NCI-H2081 treated with DMSO at 0.1 percent for 48 hours (cell line): ENCODE measurements at regions not wholly inside any gene's neighbourhood (a gene's known extent, or its start where the extent isn't known, plus 50 kb on each side); places are given as distances from the start of the nearest gene placed in this dataset.
"Not testable (repeated sequence)": the region's sequence is repeated elsewhere in the genome, so short reads cannot be mapped to it uniquely, and the experiment has no call there.

Experiments used
- DNase-seq: peaks from one replicate; lab custom pipeline; 2025; lab: John Stamatoyannopoulos, UW

DNA sequence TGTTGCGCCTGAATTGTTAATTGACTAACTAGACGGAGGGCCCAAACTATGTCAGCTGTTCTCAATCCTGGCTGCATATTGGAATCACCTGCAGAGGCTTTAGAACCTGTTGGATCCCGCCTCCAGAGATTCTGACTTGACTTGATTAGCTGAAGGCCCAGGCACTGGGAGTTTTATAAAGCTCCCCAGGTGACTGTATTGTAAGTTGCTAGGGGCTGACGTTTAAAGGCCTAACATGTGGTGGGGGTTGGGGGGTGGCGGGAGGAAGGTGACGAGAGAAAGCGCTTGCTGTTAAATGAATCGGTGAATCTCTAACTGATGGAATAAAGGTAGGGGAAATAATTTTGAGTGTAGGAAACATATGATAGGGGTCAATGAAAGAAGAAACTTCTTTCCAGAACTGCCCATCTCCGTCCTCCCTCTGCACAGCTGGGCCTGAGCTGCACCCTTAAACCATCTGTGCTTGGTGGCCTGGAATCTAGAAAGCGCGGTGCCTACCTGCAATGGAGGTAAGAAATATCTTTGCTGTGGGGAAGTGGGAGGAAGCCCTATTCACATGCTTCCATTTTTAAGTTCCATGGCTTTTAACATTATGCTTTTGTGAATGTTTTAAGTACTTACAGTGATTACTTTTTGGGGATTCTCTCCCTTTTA is 225.0 kb upstream of the FAM3C start:
- no peak for DNase-seq

DNA sequence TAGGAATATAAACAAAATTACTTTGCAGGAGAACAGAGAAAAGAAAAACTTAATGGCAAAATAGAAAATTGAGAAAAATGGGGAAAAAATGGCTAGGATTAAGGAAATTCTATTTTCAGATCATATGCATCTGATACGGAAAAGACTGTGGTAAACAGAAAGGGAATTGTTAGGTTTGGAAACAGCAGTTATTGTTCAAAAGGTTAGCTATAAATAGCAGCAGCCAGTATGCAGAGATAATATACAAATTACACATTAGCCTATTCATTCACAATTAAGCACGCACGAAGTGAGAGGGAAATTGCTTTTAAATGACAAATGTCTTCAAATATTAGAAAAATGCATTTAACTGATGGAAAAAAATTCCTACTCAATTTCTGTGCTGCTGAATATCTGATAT is 224.1 kb upstream of the FAM3C start:
- no peak for DNase-seq

DNA sequence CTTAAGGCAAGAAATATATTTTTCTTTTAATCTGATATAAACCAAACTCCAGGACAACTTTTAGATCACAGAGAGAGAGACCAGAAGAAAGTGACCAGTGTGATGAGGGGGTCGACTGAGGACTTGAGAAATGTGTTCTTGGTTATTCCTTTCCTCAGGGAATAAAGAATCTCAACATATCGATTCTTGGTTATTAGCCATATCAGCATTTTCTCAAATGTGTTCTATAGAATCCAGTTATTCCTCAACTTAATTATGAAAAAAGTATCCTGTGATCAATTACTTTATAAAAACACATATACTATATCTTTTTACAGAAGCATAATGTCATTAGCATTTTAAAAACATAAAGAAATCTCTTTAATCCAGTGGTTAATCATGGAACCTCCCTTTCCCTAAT is 222.1 kb upstream of the FAM3C start:
- no peak for DNase-seq

DNA sequence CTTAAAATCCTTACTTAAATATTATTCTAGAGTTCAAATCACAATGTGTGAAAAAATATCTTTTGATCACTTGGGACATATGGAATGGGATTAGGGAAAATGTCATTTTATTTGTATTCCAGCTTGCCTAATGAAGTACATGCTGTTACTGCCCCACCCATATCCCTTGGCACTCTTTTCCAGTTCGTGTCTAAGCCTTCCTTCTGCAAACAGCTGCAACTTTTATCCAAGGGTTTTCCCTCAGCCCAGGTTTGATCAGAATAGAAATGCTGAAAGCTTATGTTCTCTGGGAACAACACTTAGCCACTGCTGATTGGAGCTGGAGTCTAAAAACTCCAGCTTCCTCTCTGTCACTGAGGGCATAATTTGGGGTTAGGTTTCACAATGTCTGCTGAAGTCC is 214.1 kb upstream of the FAM3C start:
- DNase-seq = no peak

DNA sequence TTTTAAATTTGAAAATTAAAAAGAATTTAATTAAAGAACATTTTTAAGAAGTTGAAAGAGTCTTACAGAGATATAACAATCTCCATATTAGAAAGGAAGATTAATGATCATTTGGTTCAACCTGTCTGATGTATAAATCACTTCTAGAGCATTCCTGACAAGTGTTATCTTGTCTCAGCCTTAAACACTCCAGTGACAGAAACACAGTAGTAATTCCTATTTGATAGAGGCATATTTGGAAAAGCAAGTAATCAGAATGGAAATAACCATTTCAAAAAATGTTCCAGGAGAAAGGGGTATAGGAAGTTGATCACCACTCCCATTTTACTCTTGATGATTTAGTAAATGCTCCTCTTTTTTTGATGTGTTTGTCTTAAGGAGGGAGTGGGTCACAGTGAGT is 213.1 kb upstream of the FAM3C start:
- no peak for DNase-seq

DNA sequence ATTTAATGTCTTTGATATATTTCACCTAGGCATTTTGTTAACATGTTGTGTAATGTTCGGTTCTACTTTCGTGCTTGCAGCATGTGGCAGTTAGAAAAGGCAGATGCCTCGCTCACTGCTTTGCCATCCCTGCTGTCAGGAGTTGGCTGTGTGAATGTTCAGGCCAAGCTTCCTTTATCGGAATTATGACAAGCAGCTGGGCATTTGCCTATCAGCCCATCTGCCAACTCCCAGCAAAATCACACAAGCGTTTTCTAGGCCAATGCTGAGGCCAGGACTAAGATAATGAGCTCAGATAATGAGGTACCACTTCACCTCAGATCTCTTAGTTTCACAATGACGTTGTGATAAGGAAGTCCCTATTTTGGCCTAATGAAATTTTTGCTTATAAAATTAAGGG is 212.7 kb upstream of the FAM3C start:
- DNase-seq = no peak

DNA sequence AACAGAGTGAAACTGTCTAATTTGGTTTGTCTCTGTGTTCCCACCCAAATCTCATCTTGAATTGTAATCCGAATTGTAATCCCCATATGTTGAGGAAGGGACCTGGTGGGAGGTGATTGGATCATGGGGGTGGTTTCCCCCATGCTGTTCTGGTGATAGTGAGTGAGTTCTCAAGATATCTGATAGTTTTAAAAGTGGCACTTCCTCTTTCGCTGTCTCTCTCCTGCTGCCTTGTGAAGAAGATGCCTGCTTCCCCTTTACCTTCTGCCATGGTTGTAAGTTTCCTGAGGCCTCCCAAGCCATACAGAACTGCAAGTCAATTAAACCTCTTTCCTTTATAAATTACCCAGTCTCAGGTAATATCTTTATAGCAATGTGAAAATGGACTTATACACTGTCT is 212.1 kb upstream of the FAM3C start:
- DNase-seq = not testable (repeated sequence)

DNA sequence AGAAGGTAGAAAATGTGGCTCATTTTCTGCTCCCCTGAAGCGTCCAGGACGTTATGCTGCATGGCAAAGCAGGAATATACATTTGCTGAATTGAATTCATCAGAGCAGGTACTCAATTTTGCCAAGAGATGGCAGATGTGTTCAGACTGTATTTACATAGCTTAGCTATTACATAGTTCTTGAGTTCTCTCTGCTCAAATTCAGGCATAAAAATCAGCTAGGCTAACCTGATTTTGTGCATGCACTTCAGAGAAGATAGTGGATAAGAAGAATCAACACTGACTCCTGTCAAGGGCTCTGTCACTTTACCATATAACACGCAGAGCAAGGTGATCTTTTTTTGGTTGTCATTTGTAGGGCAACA is 209.2 kb upstream of the FAM3C start:
- no peak for DNase-seq

DNA sequence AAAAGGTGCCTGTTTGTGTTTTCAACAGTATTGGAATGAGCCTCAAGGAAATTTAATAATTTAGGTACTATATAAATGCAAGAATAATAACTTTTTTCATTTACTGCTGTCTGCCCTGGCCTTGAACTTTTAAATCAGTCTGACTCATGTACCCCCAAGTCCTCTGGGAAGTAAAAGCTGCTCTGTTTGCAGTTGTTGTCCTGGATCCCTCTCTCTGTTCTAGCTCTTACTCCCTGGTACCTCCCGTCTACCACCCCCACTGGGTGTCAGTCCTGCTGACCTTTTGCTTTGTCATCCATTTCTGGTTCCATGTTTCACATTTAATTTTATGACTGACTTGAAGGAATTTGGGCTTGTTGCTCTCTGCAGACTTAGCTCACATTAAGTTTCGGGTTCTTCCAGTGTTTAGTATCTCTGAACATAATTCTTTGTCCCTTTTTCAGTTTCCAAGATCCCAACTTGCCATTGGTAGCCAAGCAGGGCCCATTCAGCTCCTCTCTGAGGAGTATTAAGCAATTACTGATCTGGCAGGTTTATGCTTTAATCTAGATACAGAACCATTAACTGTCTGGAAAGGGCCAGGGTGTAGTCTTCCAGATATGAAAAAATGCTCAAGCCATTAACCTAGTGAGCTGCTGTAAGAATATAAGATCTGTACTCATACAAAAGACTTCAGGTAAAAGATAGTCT is 208.7 kb upstream of the FAM3C start:
- DNase-seq = no peak

DNA sequence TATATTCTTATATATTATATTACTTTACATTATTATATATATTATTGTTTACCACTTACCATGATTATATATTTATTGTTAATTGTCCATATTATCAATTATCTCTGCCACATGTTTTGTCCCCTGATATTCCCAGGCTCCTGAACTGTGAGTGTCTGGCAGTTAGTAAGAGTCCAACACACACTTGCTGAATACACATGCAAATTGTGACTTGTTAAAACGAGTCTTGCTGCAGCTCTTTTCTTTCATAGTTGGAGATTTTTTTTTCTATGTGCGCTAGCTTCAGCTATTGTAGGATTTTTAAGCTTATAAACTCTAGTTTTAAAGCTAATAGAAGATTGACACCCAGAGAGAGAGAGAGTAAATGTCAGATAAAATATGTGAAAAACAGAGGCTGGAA is 207.8 kb upstream of the FAM3C start:
- no peak for DNase-seq

DNA sequence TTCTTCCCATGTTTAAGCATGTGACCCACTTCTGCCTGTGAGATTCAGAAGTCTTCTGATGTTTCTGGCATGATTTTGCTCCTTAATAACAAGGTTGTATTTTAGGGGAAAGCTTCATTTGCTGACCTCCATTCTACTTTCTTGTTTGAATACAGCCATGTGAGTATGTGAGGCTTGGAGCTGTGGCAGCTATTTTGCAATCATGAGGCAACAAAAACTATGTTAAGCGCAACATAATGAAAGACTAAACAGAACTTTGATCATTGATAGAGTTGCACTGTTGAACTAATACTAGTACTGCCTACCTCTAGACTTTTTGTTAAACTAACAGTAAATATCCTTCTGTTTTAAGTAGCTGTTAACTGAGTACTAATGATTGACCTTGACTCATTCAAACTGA is 203.8 kb upstream of the FAM3C start:
- no peak for DNase-seq

DNA sequence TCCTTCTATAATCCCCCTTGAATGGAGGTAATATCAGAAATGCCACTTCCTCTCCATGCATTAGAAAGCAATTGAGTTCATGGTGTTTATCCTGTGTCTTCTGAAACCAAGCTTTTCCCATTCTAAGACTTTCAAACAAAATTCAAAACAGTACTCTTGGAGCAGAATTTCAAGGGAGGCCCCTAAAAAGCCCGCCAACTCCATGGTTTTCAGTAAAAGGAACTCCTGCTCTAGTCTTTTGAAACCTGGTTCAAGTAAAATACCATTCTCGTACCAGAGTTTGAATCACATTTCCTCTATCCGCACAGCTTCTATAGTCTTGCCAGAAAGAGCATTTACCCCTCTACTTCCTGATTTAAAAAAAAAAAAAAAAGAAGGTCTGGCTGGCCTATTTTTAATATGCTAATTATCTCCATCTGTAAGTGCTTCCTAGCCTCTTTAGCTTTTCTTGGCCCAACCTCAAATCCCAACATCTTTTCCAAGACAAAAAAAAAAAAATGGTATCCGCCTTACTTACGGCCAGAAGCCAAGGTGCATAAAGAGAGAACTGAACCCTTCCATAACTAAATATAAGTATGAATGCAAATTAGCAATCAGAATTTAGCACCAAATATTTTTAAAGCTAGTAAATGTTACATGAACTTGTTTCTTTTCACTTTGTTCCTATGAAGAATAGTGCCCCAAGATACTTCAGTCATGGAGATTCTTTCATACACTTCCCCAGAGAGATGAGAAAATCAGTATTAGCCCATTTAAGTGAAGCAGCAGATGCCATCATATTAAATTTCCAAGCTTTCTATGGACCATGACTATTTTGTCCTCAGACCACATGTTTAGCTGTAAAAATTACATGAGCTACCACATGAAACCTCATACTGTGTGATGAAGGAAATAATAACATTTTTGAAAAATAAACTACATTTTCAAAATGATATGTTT is 199.9 kb upstream of the FAM3C start:
- no peak for DNase-seq

DNA sequence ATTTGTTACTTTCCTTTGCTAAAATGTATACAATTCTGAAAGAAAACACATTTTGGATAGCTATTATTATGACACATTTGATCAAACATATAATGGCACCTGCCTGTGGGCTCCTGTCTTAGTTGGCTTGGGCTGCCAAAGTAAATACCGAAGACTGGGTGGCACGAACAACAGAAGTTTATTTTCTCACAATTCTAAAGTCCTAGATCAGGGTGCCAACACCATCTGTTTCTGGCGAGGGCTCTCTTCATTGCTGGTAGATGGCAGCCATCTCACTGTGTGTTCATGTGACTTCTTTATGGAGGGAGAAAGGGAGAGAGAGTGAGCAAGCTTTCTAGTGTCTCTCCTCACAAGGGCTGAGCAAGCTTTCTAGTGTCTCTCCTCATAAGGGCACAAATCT is 195.8 kb upstream of the FAM3C start:
- no peak for DNase-seq

DNA sequence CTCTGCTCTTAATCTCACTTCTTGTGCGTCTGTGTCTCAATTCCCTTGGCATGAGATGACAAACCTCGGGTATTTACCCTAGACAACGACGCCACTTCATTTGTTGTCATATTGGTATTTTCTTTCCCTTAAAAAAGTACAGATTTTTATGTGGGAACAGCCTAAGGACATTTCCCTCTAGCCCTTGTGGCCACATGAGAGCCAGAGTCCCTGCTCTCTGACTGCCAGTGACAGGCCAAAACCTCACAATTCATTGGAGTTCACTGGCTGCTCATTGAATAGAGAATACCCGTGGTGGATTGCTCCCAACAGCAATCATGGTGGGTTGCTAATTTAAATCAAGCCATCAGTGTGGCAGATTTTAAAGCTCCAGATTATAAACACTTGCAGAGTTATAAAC is 191.3 kb upstream of the FAM3C start:
- no peak for DNase-seq

DNA sequence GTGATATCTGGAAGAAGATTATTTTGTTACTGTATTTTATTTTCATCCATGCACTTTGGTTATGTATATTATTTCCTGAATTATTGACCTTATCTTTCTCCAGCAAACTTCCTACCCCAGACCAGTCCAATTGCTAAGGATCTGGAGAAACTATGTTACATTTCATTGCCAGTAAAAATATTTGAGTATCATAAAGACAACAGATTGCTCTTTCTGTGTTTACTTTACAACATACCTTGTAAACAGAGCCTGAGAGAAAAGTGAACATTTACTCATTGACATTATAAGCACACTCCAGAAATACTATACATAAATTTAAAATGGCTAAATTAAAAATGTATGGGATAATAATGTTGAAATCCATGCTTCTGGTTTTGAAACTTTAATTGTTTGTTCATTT is 186.2 kb upstream of the FAM3C start:
- no peak for DNase-seq

DNA sequence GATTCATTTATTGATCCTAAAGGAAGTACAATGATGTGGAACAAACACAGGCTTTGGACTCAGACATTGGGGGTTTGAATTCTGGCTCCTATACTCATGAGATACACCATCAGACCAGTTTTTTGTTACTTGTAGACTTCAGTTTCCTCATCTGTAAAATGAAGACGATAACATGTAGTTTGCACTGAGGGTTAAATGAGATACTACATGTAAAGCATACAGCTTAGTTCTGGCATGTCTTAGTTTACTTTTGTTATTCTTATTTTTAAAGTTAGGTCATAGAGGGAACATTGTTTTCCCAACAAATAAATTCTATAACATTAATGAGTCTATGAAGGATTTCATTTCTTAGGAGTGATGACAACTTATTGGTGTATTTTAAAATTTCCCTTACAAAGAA is 183.5 kb upstream of the FAM3C start:
- DNase-seq = no peak

DNA sequence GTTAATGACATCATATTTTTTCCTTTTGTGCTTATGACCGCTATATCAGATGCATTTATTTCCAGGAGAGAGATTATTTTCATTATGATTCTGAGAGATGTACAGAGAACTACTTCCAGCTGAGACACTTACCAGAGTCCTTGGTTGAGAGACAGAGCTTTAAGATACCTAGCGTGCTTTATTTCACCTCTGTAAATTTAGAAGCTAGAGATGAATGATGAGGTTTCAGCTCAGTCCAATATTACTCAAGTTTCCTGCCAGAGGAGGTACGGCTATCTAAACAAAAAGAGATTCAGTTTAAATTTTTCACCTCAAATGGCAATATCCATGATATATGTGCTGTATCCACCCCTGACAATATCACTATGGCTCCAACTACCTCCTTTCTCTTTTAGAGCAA is 182.6 kb upstream of the FAM3C start:
- no peak for DNase-seq

DNA sequence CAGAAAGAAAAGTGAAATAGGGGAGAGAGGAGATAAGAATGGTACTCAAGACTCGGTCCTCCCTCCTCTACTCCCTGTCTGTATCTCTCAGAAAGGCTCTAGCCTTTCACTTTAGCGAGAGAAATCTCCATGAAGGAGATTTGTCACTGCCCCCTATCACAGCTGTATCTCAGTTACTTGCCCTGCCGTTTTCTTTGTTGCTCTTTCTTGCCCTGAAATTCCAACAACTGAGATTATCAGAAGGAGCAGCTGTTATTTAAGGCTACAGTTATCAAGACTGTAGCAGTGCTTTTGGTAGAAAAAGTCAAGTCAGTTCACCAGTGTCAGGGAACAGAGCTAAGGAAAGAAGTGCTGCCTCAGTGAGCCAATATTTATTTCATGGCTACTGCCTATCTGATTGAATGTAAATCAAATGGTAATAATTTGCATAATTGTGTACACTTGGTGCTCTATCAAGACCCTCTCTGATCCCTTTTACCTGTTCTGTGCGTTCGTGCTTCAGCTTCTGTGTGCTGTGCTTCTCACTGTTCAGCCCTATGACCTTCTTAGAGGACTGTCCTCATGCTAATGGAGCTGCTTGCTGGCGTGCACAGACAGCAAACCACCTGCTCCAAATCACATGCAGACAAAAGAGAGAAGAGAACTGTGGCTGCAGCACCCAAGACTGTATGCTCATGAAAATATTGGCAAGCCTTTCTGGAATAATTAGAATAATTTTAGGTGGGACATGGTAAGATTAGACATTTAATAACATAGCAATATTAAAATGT is 180.2 kb upstream of the FAM3C start:
- DNase-seq = no peak

DNA sequence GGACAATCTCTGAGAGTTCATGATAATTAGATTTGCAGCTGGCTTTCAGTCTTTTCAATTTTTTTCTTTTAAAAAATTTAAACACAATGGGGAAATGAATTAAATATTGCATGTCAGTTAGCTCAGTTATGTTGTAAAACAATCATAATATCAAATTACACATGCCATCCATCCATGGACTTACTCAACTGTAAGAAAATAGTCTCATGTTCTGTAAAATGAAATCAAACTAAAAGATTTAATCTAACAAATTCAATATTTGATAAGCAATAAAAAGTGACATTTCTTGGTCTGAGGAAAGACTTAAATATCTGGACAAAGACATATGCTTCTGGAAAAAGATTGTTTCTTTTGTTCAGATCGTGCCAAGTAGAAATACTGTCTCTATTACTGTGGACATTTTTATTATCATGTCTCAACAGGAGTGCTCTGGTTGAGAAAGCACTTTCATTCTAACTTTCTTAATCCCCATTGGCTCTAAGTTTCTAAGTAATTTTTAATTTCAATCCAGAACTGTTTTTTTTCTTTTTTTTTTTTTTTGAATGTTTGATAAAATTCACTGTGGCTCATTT is 179.2 kb upstream of the FAM3C start:
- DNase-seq = no peak

DNA sequence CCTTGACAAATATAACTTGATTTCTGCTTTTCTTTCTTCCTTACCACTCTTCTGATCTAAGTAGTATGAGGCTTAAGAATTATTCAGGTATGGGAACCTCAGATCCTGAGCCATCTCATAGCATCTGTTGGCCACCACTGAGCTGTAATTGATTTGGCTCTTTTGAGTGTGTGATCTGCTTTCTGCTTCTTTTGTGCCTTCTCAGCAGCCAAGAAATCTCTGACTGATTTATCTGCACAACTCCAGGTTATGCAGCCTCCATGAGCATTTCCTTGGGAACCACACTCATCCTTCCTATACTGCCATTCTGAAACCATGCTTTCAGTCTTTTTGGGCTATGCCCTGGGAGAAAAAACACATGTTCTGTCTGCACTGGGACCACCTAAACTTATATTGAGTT is 178.0 kb upstream of the FAM3C start:
- DNase-seq = no peak

DNA sequence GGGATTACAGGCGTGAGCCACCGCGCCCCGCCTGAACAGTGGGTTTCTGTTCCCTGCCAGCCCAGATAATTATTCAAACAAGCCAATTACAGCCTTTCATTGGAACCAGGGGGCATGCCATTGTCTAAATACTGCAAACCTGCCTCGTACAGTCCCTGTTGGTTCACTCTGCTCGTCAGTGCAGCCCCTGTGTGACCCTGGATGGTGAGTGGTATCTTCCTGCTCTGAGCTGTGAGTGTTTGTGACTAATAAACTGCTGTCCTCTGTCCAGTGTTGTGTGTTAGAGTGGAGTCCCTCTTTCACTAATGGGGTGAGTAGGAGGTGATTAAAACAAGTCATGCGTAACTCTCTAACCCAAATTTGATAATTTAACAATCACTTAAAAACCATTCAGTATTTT is 176.5 kb upstream of the FAM3C start:
- DNase-seq = no peak

DNA sequence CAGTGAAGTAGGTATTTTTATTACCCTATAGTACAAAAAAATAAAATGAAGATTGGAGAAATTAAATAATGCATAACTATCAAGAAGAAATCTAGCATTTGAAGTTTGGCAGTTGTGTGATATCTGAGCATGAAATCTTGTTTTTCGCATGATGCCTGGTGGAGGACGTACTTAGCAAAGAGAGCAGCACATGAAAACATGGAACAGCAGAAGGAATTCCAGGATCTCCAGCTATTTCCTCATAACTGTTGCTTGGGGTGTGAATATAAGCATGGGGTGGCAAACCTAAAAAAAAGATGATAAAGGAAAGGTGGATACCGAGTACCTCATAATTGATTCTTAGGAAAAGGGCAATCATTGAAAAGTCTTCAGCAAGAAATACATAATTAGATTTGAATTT is 174.3 kb upstream of the FAM3C start:
- no peak for DNase-seq
